ENCODE measurements at regions not wholly inside any gene's neighbourhood (a gene's known extent, or its start where the extent isn't known, plus 50 kb on each side); places are given as distances from the start of the nearest gene placed in this dataset.
"Not testable (repeated sequence)": the region's sequence is repeated elsewhere in the genome, so short reads cannot be mapped to it uniquely, and the experiment has no call there.

DNA sequence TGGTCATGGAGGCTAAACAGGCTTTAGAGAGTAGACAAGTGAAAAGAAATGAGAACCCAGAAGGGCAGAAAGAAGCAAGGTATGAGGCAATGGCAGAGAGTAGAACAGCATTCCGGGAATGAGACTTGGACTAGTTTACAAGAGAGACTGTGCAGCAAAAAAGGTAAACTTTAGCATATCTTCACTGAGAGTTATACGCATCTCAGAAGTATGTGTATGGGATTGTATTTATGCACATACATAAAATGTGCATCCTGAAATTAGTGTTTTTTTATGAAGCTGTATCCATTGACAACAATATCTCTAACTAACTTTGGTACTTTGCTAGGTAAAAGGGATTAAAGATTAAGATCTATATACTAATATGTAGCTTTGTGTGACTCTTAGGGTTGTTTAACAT, 753.6 kb downstream of the BCKDHB start:
- H3K27ac Mint-ChIP-seq: no peak overlapping the region
- H3K4me3 Mint-ChIP-seq: no peak overlapping the region
- H3K9me3 Mint-ChIP-seq: peaks cover 11% of the 10 kb centered on the region
- ATAC-seq (no peak), DNase-seq (ENCODE audit: low spot score) (no peak)
- H3K36me3 Mint-ChIP-seq: peaks cover 9% of the 10 kb centered on the region; the same call in 1 of the 2 replicates
- ChIA-PET POLR2A (no interaction called here), CTCF (no interaction called here)
- TF ChIP-seq, protein P1, sequence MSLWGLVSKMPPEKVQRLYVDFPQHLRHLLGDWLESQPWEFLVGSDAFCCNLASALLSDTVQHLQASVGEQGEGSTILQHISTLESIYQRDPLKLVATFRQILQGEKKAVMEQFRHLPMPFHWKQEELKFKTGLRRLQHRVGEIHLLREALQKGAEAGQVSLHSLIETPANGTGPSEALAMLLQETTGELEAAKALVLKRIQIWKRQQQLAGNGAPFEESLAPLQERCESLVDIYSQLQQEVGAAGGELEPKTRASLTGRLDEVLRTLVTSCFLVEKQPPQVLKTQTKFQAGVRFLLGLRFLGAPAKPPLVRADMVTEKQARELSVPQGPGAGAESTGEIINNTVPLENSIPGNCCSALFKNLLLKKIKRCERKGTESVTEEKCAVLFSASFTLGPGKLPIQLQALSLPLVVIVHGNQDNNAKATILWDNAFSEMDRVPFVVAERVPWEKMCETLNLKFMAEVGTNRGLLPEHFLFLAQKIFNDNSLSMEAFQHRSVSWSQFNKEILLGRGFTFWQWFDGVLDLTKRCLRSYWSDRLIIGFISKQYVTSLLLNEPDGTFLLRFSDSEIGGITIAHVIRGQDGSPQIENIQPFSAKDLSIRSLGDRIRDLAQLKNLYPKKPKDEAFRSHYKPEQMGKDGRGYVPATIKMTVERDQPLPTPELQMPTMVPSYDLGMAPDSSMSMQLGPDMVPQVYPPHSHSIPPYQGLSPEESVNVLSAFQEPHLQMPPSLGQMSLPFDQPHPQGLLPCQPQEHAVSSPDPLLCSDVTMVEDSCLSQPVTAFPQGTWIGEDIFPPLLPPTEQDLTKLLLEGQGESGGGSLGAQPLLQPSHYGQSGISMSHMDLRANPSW (CRISPR knock-in tag; conservative IDR thresholded peaks at IDR 0.05; ENCODE audit: low read depth): no peak
- TF ChIP-seq SP1 (CRISPR knock-in tag; conservative IDR thresholded peaks at IDR 0.05): no peak
- no peak for TF ChIP-seq TEAD1 (CRISPR knock-in tag; IDR thresholded peaks at IDR 0.05)
- TF ChIP-seq GABPB1 (CRISPR knock-in tag; IDR thresholded peaks at IDR 0.05): no peak
- TF ChIP-seq SMAD4 (CRISPR knock-in tag; IDR thresholded peaks at IDR 0.05): no peak
- no peak for TF ChIP-seq ZNF138 (CRISPR knock-in tag; conservative IDR thresholded peaks at IDR 0.05)
- no peak for TF ChIP-seq CREB1 (CRISPR knock-in tag; IDR thresholded peaks at IDR 0.05)
- TF ChIP-seq, protein P2, sequence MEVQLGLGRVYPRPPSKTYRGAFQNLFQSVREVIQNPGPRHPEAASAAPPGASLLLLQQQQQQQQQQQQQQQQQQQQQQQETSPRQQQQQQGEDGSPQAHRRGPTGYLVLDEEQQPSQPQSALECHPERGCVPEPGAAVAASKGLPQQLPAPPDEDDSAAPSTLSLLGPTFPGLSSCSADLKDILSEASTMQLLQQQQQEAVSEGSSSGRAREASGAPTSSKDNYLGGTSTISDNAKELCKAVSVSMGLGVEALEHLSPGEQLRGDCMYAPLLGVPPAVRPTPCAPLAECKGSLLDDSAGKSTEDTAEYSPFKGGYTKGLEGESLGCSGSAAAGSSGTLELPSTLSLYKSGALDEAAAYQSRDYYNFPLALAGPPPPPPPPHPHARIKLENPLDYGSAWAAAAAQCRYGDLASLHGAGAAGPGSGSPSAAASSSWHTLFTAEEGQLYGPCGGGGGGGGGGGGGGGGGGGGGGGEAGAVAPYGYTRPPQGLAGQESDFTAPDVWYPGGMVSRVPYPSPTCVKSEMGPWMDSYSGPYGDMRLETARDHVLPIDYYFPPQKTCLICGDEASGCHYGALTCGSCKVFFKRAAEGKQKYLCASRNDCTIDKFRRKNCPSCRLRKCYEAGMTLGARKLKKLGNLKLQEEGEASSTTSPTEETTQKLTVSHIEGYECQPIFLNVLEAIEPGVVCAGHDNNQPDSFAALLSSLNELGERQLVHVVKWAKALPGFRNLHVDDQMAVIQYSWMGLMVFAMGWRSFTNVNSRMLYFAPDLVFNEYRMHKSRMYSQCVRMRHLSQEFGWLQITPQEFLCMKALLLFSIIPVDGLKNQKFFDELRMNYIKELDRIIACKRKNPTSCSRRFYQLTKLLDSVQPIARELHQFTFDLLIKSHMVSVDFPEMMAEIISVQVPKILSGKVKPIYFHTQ (CRISPR knock-in tag; IDR thresholded peaks at IDR 0.05): no peak
- TF ChIP-seq, protein P3, sequence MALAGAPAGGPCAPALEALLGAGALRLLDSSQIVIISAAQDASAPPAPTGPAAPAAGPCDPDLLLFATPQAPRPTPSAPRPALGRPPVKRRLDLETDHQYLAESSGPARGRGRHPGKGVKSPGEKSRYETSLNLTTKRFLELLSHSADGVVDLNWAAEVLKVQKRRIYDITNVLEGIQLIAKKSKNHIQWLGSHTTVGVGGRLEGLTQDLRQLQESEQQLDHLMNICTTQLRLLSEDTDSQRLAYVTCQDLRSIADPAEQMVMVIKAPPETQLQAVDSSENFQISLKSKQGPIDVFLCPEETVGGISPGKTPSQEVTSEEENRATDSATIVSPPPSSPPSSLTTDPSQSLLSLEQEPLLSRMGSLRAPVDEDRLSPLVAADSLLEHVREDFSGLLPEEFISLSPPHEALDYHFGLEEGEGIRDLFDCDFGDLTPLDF (CRISPR knock-in tag; IDR thresholded peaks at IDR 0.05): no peak
- no peak for TF ChIP-seq ZBTB21 (CRISPR knock-in tag; IDR thresholded peaks at IDR 0.05; ENCODE audit: borderline replicate concordance)
- no peak for TF ChIP-seq TP53 (CRISPR knock-in tag; IDR thresholded peaks at IDR 0.05)
- no peak for TF ChIP-seq TEAD4 (CRISPR knock-in tag; IDR thresholded peaks at IDR 0.05)
- TF ChIP-seq HMGA2 (CRISPR knock-in tag; IDR thresholded peaks at IDR 0.05): no peak
- TF ChIP-seq, protein P4, sequence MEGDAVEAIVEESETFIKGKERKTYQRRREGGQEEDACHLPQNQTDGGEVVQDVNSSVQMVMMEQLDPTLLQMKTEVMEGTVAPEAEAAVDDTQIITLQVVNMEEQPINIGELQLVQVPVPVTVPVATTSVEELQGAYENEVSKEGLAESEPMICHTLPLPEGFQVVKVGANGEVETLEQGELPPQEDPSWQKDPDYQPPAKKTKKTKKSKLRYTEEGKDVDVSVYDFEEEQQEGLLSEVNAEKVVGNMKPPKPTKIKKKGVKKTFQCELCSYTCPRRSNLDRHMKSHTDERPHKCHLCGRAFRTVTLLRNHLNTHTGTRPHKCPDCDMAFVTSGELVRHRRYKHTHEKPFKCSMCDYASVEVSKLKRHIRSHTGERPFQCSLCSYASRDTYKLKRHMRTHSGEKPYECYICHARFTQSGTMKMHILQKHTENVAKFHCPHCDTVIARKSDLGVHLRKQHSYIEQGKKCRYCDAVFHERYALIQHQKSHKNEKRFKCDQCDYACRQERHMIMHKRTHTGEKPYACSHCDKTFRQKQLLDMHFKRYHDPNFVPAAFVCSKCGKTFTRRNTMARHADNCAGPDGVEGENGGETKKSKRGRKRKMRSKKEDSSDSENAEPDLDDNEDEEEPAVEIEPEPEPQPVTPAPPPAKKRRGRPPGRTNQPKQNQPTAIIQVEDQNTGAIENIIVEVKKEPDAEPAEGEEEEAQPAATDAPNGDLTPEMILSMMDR (IDR thresholded peaks at IDR 0.05): no peak
- TF ChIP-seq, protein P5, sequence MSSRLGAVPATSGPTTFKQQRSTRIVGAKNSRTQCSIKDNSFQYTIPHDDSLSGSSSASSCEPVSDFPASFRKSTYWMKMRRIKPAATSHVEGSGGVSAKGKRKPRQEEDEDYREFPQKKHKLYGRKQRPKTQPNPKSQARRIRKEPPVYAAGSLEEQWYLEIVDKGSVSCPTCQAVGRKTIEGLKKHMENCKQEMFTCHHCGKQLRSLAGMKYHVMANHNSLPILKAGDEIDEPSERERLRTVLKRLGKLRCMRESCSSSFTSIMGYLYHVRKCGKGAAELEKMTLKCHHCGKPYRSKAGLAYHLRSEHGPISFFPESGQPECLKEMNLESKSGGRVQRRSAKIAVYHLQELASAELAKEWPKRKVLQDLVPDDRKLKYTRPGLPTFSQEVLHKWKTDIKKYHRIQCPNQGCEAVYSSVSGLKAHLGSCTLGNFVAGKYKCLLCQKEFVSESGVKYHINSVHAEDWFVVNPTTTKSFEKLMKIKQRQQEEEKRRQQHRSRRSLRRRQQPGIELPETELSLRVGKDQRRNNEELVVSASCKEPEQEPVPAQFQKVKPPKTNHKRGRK (CRISPR knock-in tag; IDR thresholded peaks at IDR 0.05; ENCODE audit: borderline replicate concordance): no peak
- H3K4me1 Mint-ChIP-seq: no peaks in the 10 kb centered on the region
- no peaks in the 10 kb centered on the region for H3K27me3 Mint-ChIP-seq (ENCODE audit: low read depth)

DNA sequence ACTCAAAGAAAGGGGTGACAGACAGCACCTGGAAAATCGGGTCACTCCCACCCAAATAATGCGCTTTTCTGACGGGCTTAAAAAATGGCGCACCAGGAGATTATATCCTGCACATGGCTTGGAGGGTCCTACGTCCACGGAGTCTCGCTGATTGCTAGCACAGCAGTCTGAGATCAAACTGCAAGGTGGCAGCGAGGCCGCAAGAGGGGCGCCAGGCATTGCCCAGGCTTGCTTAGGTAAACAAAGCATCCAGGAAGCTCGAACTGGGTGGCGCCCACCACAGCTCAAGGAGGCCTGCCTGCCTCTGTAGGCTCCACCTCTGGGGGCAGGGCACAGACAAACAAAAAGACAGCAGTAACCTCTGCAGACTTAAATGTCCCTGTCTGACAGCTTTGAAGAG, 741.5 kb downstream of the BCKDHB start:
- H3K27me3 Mint-ChIP-seq (ENCODE audit: low read depth); CTCF ChIA-PET; H3K4me1 Mint-ChIP-seq; POLR2A ChIA-PET; ATAC-seq; H3K27ac Mint-ChIP-seq; H3K4me3 Mint-ChIP-seq; DNase-seq (ENCODE audit: low spot score): not testable (repeated sequence)
- Mint-ChIP-seq H3K9me3 (peaks cover 48% of the 10 kb centered on the region), H3K36me3 (peaks cover 23% of the 10 kb centered on the region)

All from WTC11 (cell line).